ENCODE measurements at regions not wholly inside any gene's neighbourhood (a gene's known extent, or its start where the extent isn't known, plus 50 kb on each side); places are given as distances from the start of the nearest gene placed in this dataset.
"Not testable (repeated sequence)": the region's sequence is repeated elsewhere in the genome, so short reads cannot be mapped to it uniquely, and the experiment has no call there.

- TF ChIP-seq PATZ1 (CRISPR knock-in tag; IDR thresholded peaks at IDR 0.05; ENCODE audit: borderline replicate concordance); SNAI2 (CRISPR knock-in tag; IDR thresholded peaks at IDR 0.05); RARB (CRISPR knock-in tag; IDR thresholded peaks at IDR 0.05); PPARA (CRISPR knock-in tag; IDR thresholded peaks at IDR 0.05; ENCODE audit: borderline replicate concordance); ZNF70 (CRISPR knock-in tag; IDR thresholded peaks at IDR 0.05); TCF4 (CRISPR knock-in tag; IDR thresholded peaks at IDR 0.05; ENCODE audit: borderline replicate concordance); ZFP3 (CRISPR knock-in tag; IDR thresholded peaks at IDR 0.05); ZNF565 (CRISPR knock-in tag; conservative IDR thresholded peaks at IDR 0.05; ENCODE audit: low read depth); ZC3H10 (CRISPR knock-in tag; IDR thresholded peaks at IDR 0.05); CSRNP3 (CRISPR knock-in tag; IDR thresholded peaks at IDR 0.05): not testable (repeated sequence)
- TF ChIP-seq, protein P1, sequence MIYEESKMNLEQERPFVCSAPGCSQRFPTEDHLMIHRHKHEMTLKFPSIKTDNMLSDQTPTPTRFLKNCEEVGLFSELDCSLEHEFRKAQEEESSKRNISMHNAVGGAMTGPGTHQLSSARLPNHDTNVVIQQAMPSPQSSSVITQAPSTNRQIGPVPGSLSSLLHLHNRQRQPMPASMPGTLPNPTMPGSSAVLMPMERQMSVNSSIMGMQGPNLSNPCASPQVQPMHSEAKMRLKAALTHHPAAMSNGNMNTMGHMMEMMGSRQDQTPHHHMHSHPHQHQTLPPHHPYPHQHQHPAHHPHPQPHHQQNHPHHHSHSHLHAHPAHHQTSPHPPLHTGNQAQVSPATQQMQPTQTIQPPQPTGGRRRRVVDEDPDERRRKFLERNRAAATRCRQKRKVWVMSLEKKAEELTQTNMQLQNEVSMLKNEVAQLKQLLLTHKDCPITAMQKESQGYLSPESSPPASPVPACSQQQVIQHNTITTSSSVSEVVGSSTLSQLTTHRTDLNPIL (CRISPR knock-in tag; IDR thresholded peaks at IDR 0.05; ENCODE audit: low read depth) = not testable (repeated sequence)
Observed at GRCh38 chr2:89855752-89856151, 1164.3 kb downstream of the RPIA start.
